GM13977 (cell line): ENCODE measurements at regions not wholly inside any gene's neighbourhood (a gene's known extent, or its start where the extent isn't known, plus 50 kb on each side); places are given as distances from the start of the nearest gene placed in this dataset.

Source experiments
- DNase-seq: peaks from one replicate; pipeline ENCODE4 v3.0.0; 2012; ENCODE audit warnings: low spot score
- in situ Hi-C: fragments of 300-500 bp; cut with MboI; formaldehyde crosslinking; loops from one replicate; pipeline ENCODE4 v1.12.0; 2022; ENCODE audit warnings: low sequenced_read_pairs, low pct_unique_long_range_greater_than_20kb, mixed read lengths, inconsistent platforms; ENCODE audit not compliant: unreplicated experiment
- TF ChIP-seq, protein P1 (sequence below): IDR thresholded peaks from 2 replicates; pipeline ENCODE4 v1.5.1; 2012; ENCODE audit warnings: mild to moderate bottlenecking, control low read depth; ENCODE audit not compliant: insufficient read depth; ENCODE audit errors: extremely low read depth, missing control alignments

DNA sequence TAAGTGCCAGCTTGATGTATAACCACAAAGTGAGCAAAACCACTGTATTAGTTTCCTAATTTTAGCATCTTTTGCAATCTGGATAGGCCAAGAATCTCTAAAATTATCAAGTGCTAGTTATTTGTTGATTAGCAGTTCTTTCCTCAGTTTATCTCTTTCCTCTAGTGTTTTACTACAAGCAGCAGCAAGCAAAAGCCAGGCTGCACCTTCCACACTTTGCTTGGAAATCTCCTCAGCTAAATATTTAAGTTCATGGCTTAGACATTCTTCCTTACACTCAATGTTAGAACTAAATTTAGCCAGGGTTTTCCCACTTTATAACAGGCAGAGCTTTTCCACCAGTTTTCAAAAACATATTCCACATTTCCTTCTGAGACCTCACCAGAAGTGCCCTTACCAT, 85.7 kb upstream of the BMPER start:
- DNase-seq, result no peak
- TF ChIP-seq, protein P1, sequence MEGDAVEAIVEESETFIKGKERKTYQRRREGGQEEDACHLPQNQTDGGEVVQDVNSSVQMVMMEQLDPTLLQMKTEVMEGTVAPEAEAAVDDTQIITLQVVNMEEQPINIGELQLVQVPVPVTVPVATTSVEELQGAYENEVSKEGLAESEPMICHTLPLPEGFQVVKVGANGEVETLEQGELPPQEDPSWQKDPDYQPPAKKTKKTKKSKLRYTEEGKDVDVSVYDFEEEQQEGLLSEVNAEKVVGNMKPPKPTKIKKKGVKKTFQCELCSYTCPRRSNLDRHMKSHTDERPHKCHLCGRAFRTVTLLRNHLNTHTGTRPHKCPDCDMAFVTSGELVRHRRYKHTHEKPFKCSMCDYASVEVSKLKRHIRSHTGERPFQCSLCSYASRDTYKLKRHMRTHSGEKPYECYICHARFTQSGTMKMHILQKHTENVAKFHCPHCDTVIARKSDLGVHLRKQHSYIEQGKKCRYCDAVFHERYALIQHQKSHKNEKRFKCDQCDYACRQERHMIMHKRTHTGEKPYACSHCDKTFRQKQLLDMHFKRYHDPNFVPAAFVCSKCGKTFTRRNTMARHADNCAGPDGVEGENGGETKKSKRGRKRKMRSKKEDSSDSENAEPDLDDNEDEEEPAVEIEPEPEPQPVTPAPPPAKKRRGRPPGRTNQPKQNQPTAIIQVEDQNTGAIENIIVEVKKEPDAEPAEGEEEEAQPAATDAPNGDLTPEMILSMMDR, result no peak
- in situ Hi-C loops, result no loop called here

DNA sequence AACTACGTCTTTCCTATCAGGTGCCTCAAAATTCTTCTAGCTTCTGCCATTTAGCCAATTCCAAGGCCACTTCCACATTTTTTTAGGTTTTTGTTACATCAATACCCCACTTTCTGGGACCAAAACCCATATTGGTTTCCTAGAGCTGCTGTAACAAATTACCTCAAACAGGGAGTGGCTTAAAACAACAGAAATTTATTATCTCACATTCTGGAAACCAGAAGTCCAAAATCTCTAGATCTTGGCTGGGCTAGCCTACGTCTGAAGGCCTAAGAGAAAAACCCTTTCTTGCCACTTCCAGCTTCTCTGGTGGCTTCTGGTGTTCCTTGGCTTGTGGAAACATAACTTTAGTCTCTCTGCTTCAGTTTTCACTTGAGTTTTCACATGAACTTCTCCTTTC, 85.1 kb upstream of the BMPER start:
- in situ Hi-C loops, result no loop called here
- no peak for DNase-seq
- TF ChIP-seq, protein P1, result no peak

DNA sequence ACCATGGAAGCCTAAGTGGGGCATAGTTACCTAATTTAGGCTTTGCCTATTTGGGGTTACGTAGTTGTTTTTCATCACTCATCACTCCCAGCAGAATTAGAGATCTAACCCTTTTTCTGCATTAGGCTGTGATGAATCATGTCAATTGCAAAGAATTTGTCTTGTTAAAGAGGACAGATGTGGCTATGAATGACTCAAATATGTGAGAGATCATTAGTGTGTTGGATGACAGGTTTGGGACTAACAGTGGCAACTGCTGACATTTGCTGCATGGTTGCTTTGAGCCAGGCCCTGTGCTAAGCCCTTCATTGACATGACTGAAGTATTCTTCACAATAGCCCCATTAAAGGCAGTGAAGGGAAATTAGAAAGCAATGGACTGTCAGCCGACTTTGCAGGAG, 83.4 kb upstream of the BMPER start:
- DNase-seq, result no peak
- in situ Hi-C loops, result no loop called here
- TF ChIP-seq, protein P1, result no peak

DNA sequence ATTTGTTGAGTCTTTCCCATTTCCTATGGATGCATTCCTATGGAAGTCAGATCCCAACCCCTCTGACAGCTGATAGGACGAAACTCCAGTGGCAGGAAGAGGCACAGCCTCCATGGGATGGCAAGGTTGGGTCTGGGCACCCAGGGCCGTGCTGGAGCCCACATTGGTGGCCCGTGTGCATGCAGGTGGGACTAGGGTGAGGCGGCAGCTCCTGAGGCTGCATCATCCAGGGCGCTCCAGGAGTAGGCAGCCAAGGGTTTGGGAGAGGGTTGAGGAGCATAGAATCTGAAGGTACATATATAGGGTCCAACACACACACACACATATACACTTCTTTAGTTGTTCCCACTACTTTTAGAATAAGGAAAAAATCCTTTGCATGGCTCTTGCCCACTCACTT, 81.4 kb upstream of the BMPER start:
- TF ChIP-seq, protein P1, result no peak
- no peak for DNase-seq
- in situ Hi-C loops, result no loop called here

DNA sequence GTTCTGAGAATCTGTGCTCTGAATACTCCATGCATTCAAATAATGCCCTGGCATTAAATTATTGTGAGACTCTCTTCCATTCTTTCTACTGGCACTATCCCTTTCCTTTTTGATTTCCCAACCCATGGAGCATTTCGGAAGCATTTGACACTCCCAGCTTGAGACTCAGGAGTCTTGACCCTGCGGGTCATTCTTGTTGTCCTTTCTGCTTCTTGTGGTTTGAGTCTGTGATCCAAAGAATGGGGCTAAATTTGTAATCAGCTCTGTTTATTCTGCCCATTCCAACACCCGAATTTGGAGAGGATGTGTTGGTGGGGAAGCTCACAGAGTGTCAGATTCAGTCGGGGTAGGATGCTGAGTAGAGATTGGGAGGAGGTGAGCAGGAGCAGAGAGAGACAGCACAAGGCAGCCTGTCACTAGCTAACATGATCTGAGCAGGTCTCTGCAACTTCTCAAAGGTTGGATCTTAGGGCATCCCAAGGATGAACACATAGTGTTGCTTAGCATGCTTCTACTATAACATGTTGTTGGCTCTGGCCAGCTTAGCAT, 80.4 kb upstream of the BMPER start:
- in situ Hi-C loops, result no loop called here
- TF ChIP-seq, protein P1, result no peak
- no peak for DNase-seq

DNA sequence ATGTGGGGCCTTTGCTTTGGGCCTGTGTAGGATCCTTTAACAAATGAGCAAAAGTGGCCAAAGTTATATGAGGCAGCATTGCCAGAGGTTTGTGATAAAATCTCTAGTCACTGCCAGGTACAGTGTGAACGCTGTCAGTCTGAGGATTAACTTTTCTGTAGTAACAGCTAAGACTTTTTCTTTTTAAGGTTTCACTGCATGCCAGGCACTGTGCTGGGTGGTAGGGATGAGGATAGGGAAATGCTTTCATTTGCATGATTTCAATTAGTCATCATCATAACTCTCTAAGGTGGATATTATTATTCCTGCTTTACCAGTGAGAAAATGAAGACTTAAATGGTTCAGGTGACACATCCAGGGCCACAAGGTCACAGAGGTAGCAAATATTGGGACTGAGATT, 79.7 kb upstream of the BMPER start:
- no peak for DNase-seq
- in situ Hi-C loops, result no loop called here
- TF ChIP-seq, protein P1, result no peak

DNA sequence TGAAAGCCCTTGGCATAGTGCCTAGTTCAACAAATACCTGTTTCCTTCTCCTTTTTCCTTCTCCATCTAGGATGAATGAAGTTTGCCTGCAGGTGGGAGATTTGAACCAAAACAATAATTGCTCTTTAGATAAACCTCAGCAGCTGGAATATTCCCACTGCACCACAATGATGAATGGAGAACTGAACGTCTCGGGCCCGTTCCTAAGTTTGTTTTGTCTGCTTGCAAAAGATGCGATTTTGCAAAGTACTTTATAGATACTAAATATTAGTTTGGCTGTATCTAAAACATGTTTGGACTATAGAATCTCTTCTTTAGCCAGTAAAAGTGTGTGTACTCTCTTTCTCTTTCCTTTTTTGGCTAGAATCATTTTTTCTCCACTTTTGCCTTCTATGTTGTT, 75.8 kb upstream of the BMPER start:
- TF ChIP-seq, protein P1, result no peak
- no peak for DNase-seq
- in situ Hi-C loops, result no loop called here
